ENCODE measurements at regions not wholly inside any gene's neighbourhood (a gene's known extent, or its start where the extent isn't known, plus 50 kb on each side); places are given as distances from the start of the nearest gene placed in this dataset.

GRCh38 chr5:85170183-85170582, 785.5 kb upstream of the EDIL3 start:
- no peak for TF ChIP-seq POLR2A (IDR thresholded peaks at IDR 0.05)
- TF ChIP-seq, protein P1, sequence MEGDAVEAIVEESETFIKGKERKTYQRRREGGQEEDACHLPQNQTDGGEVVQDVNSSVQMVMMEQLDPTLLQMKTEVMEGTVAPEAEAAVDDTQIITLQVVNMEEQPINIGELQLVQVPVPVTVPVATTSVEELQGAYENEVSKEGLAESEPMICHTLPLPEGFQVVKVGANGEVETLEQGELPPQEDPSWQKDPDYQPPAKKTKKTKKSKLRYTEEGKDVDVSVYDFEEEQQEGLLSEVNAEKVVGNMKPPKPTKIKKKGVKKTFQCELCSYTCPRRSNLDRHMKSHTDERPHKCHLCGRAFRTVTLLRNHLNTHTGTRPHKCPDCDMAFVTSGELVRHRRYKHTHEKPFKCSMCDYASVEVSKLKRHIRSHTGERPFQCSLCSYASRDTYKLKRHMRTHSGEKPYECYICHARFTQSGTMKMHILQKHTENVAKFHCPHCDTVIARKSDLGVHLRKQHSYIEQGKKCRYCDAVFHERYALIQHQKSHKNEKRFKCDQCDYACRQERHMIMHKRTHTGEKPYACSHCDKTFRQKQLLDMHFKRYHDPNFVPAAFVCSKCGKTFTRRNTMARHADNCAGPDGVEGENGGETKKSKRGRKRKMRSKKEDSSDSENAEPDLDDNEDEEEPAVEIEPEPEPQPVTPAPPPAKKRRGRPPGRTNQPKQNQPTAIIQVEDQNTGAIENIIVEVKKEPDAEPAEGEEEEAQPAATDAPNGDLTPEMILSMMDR (IDR thresholded peaks at IDR 0.05) = no peak
- TF ChIP-seq EP300 (IDR thresholded peaks at IDR 0.05) = no peak
